ENCODE measurements at regions not wholly inside any gene's neighbourhood (a gene's known extent, or its start where the extent isn't known, plus 50 kb on each side); places are given as distances from the start of the nearest gene placed in this dataset.

DNA sequence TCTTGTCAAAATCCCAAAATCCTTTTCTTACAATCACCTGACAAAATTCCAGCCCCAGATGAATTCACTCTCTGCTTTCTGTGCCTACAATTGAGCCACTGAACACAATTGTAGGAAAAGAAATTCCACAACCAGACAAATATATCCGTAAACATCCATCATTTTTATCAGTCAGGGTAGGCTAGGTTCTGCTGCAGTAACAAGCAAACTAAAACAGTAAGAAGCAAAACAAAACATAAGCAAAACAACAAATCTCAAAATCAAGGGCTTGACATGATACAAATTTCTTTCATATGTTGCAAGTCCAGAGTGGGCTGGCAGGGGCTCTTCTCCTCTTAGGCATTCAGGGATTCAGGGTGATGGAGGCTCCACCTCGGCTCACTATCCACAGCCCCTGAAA, 114.2 kb upstream of the MAN2A1 start:
- H3K27me3 Mint-ChIP-seq (ENCODE audit: low read depth): peaks cover 22% of the 10 kb centered on the region
- no peak overlapping the region for H3K4me3 Mint-ChIP-seq
- H3K4me1 Mint-ChIP-seq: no peaks in the 10 kb centered on the region
- TF ChIP-seq, protein P1, sequence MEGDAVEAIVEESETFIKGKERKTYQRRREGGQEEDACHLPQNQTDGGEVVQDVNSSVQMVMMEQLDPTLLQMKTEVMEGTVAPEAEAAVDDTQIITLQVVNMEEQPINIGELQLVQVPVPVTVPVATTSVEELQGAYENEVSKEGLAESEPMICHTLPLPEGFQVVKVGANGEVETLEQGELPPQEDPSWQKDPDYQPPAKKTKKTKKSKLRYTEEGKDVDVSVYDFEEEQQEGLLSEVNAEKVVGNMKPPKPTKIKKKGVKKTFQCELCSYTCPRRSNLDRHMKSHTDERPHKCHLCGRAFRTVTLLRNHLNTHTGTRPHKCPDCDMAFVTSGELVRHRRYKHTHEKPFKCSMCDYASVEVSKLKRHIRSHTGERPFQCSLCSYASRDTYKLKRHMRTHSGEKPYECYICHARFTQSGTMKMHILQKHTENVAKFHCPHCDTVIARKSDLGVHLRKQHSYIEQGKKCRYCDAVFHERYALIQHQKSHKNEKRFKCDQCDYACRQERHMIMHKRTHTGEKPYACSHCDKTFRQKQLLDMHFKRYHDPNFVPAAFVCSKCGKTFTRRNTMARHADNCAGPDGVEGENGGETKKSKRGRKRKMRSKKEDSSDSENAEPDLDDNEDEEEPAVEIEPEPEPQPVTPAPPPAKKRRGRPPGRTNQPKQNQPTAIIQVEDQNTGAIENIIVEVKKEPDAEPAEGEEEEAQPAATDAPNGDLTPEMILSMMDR (IDR thresholded peaks at IDR 0.05; ENCODE audit: unreplicated experiment): no peak
- H3K36me3 Mint-ChIP-seq: no peaks in the 10 kb centered on the region
- no peak overlapping the region for H3K27ac Mint-ChIP-seq
- no peak for DNase-seq (ENCODE audit: low spot score in 2 of 2, unreplicated experiment in 2 of 2)
- peaks cover 18% of the 10 kb centered on the region for H3K9me3 Mint-ChIP-seq

DNA sequence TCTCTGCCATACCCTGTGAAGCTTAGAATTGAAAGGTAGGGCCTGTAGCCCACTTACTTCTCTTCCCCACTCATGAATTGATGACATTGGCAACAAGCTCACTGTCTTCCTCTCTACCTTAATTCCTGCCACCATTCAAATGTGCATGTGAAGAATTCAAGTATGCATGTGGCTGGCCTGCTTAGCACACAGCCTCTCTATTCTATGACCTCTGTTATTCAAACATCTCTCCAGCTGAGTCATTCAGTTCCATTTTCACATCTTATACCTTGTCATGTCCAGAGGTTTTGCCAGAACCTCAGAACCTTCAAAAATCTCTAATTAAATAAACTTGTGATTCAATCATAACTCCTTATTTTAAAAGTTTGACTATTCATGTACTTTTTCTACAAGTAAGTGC, 114.7 kb upstream of the MAN2A1 start:
- H3K9me3 Mint-ChIP-seq: peaks cover 18% of the 10 kb centered on the region
- no peak overlapping the region for H3K4me3 Mint-ChIP-seq
- no peaks in the 10 kb centered on the region for H3K4me1 Mint-ChIP-seq
- H3K27me3 Mint-ChIP-seq (ENCODE audit: low read depth): peaks cover 22% of the 10 kb centered on the region
- no peak overlapping the region for H3K27ac Mint-ChIP-seq
- TF ChIP-seq, protein P1 (IDR thresholded peaks at IDR 0.05; ENCODE audit: unreplicated experiment): no peak
- no peak for DNase-seq (ENCODE audit: low spot score in 2 of 2, unreplicated experiment in 2 of 2)
- no peaks in the 10 kb centered on the region for H3K36me3 Mint-ChIP-seq

DNA sequence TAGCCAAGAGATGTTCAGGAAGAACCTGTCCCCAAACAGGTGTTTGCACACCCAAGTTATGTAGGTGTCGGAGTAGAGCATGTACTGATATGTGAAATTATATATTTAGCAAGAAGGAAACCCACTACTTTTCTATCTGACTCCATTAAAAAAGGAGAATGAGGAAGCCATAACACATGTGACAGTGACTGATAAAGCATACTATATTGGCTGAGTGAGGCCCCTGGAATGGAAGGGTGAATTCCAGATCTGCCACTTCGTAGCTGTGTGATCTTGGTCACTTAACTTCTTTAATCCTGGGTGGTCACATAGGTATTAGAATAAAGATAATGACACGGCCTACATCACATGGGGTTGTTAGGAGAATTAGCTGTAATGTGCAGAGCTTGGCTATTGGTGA, 116.0 kb upstream of the MAN2A1 start:
- no peak for DNase-seq (ENCODE audit: low spot score in 2 of 2, unreplicated experiment in 2 of 2)
- Mint-ChIP-seq H3K9me3 (peaks cover 18% of the 10 kb centered on the region), H3K4me3 (no peak overlapping the region), H3K36me3 (no peaks in the 10 kb centered on the region), H3K27me3 (ENCODE audit: low read depth) (peaks cover 22% of the 10 kb centered on the region), H3K4me1 (no peaks in the 10 kb centered on the region), H3K27ac (no peak overlapping the region)
- TF ChIP-seq, protein P1 (IDR thresholded peaks at IDR 0.05; ENCODE audit: unreplicated experiment): no peak

DNA sequence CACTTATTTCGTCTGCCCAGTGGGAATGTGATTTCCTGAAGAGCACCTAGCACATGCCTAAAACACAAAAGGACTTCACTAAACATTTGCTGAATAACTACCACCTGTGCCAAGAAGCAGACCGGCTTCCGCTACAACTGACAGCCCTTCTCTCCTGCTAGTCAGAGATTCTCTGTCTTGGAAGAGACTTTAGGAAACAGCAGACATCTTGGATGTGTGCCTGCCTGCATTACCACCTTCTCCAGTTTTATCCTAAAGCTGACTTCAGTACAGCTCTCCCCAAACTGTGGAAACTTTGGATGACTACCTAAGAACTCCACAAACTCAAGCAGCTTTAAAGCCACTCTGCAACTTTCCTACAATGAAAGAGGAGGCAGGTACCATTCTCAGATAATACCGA, 116.5 kb upstream of the MAN2A1 start:
- no peak for DNase-seq (ENCODE audit: low spot score in 2 of 2, unreplicated experiment in 2 of 2)
- peaks cover 22% of the 10 kb centered on the region for H3K27me3 Mint-ChIP-seq (ENCODE audit: low read depth)
- H3K27ac Mint-ChIP-seq: no peak overlapping the region
- no peaks in the 10 kb centered on the region for H3K36me3 Mint-ChIP-seq
- peaks cover 18% of the 10 kb centered on the region for H3K9me3 Mint-ChIP-seq
- TF ChIP-seq, protein P1 (IDR thresholded peaks at IDR 0.05; ENCODE audit: unreplicated experiment): no peak
- no peaks in the 10 kb centered on the region for H3K4me1 Mint-ChIP-seq
- H3K4me3 Mint-ChIP-seq: no peak overlapping the region

DNA sequence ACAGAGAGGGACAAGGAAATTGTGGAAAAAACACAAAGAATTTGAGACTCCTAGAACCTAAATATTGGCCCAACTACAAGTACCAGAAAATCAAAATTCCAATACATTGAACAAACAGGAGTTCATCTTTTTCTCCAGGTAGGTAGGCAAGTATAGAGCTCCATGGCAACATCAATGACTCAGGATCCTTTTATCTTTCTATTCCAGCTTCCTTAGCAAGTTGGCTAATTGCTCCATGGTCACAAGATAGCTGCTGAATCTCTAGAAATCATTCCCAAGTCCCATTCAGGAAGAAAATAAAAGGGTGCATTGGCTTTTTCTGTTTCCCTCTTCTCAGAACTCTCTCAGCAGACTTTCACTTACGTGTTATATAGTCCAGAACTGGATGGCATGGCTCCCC, 117.9 kb upstream of the MAN2A1 start:
- TF ChIP-seq, protein P1 (IDR thresholded peaks at IDR 0.05; ENCODE audit: unreplicated experiment): no peak
- Mint-ChIP-seq H3K4me3 (no peak overlapping the region), H3K27ac (no peak overlapping the region), H3K27me3 (ENCODE audit: low read depth) (peaks cover 15% of the 10 kb centered on the region), H3K36me3 (no peaks in the 10 kb centered on the region), H3K9me3 (peaks cover 8% of the 10 kb centered on the region), H3K4me1 (peaks cover 7% of the 10 kb centered on the region)
- DNase-seq (ENCODE audit: low spot score in 2 of 2, unreplicated experiment in 2 of 2): no peak

DNA sequence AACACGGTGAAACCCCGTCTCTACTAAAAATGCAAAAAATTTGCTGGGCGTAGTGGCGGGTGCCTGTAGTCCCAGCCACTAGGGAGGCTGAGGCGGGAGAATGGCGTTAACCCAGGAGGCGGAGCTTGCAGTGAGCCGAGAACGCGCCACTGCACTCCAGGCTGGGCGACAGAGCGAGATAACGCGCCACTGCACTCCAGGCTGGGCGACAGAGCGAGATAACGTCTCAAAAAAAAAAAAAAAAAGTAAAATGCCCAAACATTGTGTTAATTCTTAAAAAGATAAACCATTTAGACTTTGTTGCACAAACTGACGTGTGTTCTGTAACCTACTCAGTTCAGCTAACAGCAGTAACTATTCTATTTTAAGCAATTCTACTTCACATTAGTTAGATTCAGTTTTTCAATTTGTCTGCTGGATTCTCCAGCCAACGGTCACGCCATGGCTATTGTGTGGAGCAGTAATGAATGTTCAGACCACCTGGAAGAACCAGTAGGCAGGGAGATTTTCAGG, 119.3 kb upstream of the MAN2A1 start:
- H3K27ac Mint-ChIP-seq: no peak overlapping the region
- H3K27me3 Mint-ChIP-seq (ENCODE audit: low read depth): peaks cover 13% of the 10 kb centered on the region
- TF ChIP-seq, protein P1 (IDR thresholded peaks at IDR 0.05; ENCODE audit: unreplicated experiment): no peak

More for the DNA sequence above, 119.3 kb upstream of the MAN2A1 start:
- Mint-ChIP-seq H3K9me3 (no peaks in the 10 kb centered on the region), H3K4me1 (peaks cover 9% of the 10 kb centered on the region), H3K4me3 (no peak overlapping the region), H3K36me3 (no peaks in the 10 kb centered on the region)
- no peak for DNase-seq (ENCODE audit: low spot score in 2 of 2, unreplicated experiment in 2 of 2)

All from mesothelial cell of epicardium (in vitro differentiated cells).